ENCODE measurements at regions not wholly inside any gene's neighbourhood (a gene's known extent, or its start where the extent isn't known, plus 50 kb on each side); places are given as distances from the start of the nearest gene placed in this dataset.

DNA sequence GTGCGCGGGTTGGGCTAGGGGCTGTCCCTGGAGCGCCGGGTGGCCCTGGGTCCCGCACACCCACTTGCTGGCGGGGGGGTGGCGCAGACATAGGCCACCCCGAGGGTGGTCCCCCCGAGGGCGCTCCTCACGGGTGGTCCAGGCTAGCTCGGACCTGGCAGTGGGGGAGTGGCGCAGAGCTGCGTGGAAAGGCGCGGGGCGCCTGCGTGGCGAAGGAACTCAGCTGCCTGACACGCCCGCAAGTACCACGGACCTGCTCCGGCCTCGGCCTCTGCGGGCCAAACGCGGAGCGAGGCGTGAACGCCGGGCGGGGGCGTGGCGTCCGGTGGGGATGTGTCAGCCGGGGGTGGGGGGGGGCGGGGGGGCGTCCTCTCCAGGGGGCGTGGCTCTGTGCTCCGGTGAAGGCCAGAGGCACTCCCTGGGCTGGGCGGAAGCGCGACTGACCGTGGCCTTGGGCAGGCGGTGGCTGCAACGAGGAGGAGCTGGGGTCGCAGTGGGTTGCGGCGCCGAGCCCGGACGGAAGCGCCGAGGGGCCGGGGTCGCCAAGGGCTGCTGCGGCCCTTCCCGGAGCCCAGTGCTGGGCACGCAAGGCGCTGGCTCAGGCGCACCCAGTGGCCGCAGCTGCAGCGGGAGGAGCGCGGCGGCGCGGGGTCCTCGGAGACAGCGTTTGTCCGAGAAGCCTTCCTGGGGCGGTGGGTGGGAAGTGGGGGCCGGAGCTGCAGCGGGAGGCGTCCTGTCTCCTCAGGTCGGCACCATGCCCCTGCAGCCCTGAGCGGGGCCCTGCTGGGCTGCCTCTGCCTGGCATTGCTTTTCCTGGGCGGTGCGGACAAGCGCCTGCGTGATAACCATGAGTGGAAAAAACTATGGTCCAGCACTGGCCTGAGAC is 58.9 kb upstream of the NUPR2 start:
- no peaks in the 10 kb centered on the region for H3K4me1 ChIP-seq (ENCODE audit: insufficient read depth, insufficient read length)
- H3K9me3 ChIP-seq (ENCODE audit: insufficient read depth, low read length) = no peaks in the 10 kb centered on the region
- no peak for DNase-seq (ENCODE audit: low read depth, low spot score)
- TF ChIP-seq ZNF274 (IDR thresholded peaks at IDR 0.05; ENCODE audit: low read depth, low read length) (no peak), YY1 (IDR thresholded peaks at IDR 0.05; ENCODE audit: insufficient read depth, insufficient read length) (no peak)
- H3K36me3 ChIP-seq (ENCODE audit: insufficient read depth, insufficient read length, low read length) = no peaks in the 10 kb centered on the region
- peak overlapping the region; percentile 70 for H3K9ac ChIP-seq (ENCODE audit: insufficient read length, low read depth)
- peak overlapping the region; percentile 55 for H3K4me3 ChIP-seq (ENCODE audit: insufficient read length, low read depth)
- peaks cover 98% of the 10 kb centered on the region for H3K27me3 ChIP-seq (ENCODE audit: insufficient read depth, insufficient read length)

- Histone ChIP-seq H3K4me3 (ENCODE audit: insufficient read length, low read depth) (no peak overlapping the region), H3K4me1 (ENCODE audit: insufficient read depth, insufficient read length) (no peaks in the 10 kb centered on the region), H3K9me3 (ENCODE audit: insufficient read depth, low read length) (no peaks in the 10 kb centered on the region), H3K27me3 (ENCODE audit: insufficient read depth, insufficient read length) (peaks cover 98% of the 10 kb centered on the region), H3K9ac (ENCODE audit: insufficient read length, low read depth) (no peak overlapping the region), H3K36me3 (ENCODE audit: insufficient read depth, insufficient read length, low read length) (no peaks in the 10 kb centered on the region)
- DNase-seq (ENCODE audit: low read depth, low spot score) = no peak
- no peak for TF ChIP-seq YY1 (IDR thresholded peaks at IDR 0.05; ENCODE audit: insufficient read depth, insufficient read length)
- no peak for TF ChIP-seq ZNF274 (IDR thresholded peaks at IDR 0.05; ENCODE audit: low read depth, low read length)
- no peak for TF ChIP-seq SUZ12 (IDR thresholded peaks at IDR 0.05; ENCODE audit: extremely low read depth, insufficient read depth, insufficient read length)
Measured at GRCh38 chr7:56174346-56174874, 58.2 kb upstream of the NUPR2 start.
